ENCODE measurements at regions not wholly inside any gene's neighbourhood (a gene's known extent, or its start where the extent isn't known, plus 50 kb on each side); places are given as distances from the start of the nearest gene placed in this dataset.

- no peaks in the 10 kb centered on the region for H3K27me3 ChIP-seq
- no peak overlapping the region for H3K4me3 ChIP-seq
- no peaks in the 10 kb centered on the region for H3K36me3 ChIP-seq
- ATAC-seq, result no peak
- DNase-seq, result no peak
- no peaks in the 10 kb centered on the region for H3K4me1 ChIP-seq
- WGBS (ENCODE audit: insufficient coverage, low coverage, low lambda C conversion rate, missing lambda C conversion rate), result 53% methylated on average over 2 of the region's 2 CpGs
- TF ChIP-seq POLR2A (IDR thresholded peaks at IDR 0.05), result no peak
- TF ChIP-seq, protein P1, sequence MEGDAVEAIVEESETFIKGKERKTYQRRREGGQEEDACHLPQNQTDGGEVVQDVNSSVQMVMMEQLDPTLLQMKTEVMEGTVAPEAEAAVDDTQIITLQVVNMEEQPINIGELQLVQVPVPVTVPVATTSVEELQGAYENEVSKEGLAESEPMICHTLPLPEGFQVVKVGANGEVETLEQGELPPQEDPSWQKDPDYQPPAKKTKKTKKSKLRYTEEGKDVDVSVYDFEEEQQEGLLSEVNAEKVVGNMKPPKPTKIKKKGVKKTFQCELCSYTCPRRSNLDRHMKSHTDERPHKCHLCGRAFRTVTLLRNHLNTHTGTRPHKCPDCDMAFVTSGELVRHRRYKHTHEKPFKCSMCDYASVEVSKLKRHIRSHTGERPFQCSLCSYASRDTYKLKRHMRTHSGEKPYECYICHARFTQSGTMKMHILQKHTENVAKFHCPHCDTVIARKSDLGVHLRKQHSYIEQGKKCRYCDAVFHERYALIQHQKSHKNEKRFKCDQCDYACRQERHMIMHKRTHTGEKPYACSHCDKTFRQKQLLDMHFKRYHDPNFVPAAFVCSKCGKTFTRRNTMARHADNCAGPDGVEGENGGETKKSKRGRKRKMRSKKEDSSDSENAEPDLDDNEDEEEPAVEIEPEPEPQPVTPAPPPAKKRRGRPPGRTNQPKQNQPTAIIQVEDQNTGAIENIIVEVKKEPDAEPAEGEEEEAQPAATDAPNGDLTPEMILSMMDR (IDR thresholded peaks at IDR 0.05), result no peak
- intact Hi-C loops (cut with DNase I), result no loop called here
- no peak overlapping the region for H3K27ac ChIP-seq
- H3K9me3 ChIP-seq, result no peaks in the 10 kb centered on the region
These were observed 266.6 kb upstream of the FAR2 start for GRCh38 chr12:28882444-28882843.

DNA sequence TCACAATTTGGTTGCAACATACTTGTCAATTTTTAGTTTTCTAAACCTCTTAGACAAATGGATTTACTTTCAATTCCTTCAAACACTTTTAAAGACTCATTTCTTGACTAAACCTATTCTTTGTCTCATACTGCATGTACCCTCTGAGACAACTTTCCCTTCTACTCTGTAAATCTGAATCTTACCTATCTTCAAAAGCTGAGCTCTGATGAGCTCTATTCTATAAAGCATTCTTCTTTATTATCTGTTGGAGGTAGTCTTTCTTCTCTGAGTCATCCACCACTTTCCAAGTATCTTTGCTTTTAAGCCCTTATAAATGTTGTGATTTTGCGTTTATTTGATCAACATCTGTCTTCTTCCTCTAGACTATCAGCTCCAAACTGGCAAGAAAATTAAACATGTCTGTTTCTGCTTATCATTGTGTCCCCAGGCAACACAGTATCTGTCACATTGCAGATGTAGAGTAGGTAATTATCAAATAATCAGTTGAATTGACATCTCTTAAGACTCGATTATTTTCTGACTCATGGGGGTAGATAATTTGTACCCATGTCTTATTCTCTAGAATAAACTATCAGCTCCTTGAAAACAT, 265.6 kb upstream of the FAR2 start:
- Histone ChIP-seq H3K9me3 (no peaks in the 10 kb centered on the region), H3K27ac (no peak overlapping the region), H3K36me3 (no peaks in the 10 kb centered on the region), H3K4me3 (no peak overlapping the region), H3K4me1 (no peaks in the 10 kb centered on the region), H3K27me3 (no peaks in the 10 kb centered on the region)
- TF ChIP-seq, protein P1 (IDR thresholded peaks at IDR 0.05), result no peak
- TF ChIP-seq POLR2A (IDR thresholded peaks at IDR 0.05), result no peak
- intact Hi-C loops (cut with DNase I), result no loop called here
- DNase-seq (no peak), ATAC-seq (no peak)
- WGBS (ENCODE audit: insufficient coverage, low coverage, low lambda C conversion rate, missing lambda C conversion rate), result 11% methylated on average over 2 of the region's 2 CpGs

DNA sequence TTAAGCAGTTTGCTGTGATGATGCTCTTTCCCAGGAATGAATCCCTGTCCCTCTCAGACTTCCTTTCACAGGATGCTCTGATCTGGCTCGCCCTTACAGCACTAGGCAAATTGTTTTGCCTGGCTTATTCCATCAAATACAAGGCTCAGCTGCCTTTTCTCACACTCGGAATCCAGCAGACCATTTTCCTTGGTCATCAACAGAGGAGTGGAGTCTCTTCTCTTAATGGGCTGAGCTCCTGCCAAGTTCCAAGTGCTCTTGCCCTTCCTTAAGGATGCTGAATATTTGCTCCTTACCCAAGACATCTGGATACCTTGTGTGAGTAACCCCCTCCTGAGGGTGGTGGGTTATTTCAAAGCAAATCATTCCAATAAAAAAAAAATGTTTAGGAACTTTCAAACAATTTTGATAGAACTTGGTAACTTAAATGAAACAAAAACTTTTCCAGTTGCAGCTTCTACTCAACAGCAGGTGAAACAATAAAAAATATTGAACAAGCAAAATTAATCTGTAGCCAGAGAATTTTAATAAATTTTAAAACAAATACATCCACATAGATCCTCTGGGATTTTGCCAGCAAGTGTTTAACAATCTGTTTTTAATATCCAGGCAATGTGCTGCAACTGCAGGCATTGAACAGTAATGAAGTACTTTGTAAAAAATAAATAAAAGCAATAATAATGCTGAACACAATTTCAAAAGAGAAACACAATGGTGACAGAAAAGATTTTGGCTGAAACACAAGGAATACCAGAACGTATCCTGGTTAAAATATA, 264.0 kb upstream of the FAR2 start:
- ATAC-seq (no peak), DNase-seq (no peak)
- intact Hi-C loops (cut with DNase I), result no loop called here
- Histone ChIP-seq H3K4me3 (no peak overlapping the region), H3K9me3 (no peaks in the 10 kb centered on the region), H3K36me3 (no peaks in the 10 kb centered on the region), H3K27me3 (no peaks in the 10 kb centered on the region), H3K27ac (no peak overlapping the region), H3K4me1 (no peaks in the 10 kb centered on the region)
- TF ChIP-seq, protein P1 (IDR thresholded peaks at IDR 0.05), result no peak
- TF ChIP-seq POLR2A (IDR thresholded peaks at IDR 0.05), result no peak
- WGBS (ENCODE audit: insufficient coverage, low coverage, low lambda C conversion rate, missing lambda C conversion rate), result 34% methylated on average over 3 of the region's 3 CpGs

- intact Hi-C loops (cut with DNase I), result no loop called here
- TF ChIP-seq, protein P1 (IDR thresholded peaks at IDR 0.05), result no peak
- TF ChIP-seq POLR2A (IDR thresholded peaks at IDR 0.05), result no peak
- Histone ChIP-seq H3K36me3 (no peaks in the 10 kb centered on the region), H3K27me3 (no peaks in the 10 kb centered on the region), H3K27ac (no peak overlapping the region), H3K9me3 (no peaks in the 10 kb centered on the region), H3K4me3 (no peak overlapping the region), H3K4me1 (no peaks in the 10 kb centered on the region)
- ATAC-seq, result no peak
- 81% methylated on average over 2 of the region's 2 CpGs for WGBS (ENCODE audit: insufficient coverage, low coverage, low lambda C conversion rate, missing lambda C conversion rate)
- no peak for DNase-seq
These were observed 263.1 kb upstream of the FAR2 start for GRCh38 chr12:28885928-28886327.

Measured in right lobe of liver (tissue), 6 donors.